HG02571 (cell line): ENCODE measurements at regions not wholly inside any gene's neighbourhood (a gene's known extent, or its start where the extent isn't known, plus 50 kb on each side); places are given as distances from the start of the nearest gene placed in this dataset.

Source experiments
- ATAC-seq: cut with Tn5 transposase; IDR thresholded peaks from one replicate; pipeline ENCODE4 v1.9.1; 2021; ENCODE audit warnings: mild to moderate bottlenecking, moderate library complexity; ENCODE audit not compliant: unreplicated experiment

GRCh38 chr6:170048615-170049256, 242.1 kb downstream of the DLL1 start:
- ATAC-seq, result no peak

- ATAC-seq, result no peak
Observed at GRCh38 chr6:170047823-170048222, 243.1 kb downstream of the DLL1 start.

- no peak for ATAC-seq
Observed at GRCh38 chr6:170046791-170047626, 243.9 kb downstream of the DLL1 start.

GRCh38 chr6:170045981-170046667, 244.8 kb downstream of the DLL1 start:
- ATAC-seq, result no peak

- ATAC-seq, result no peak
Observed at GRCh38 chr6:170045563-170045960, 245.3 kb downstream of the DLL1 start.

- ATAC-seq, result no peak
Observed at GRCh38 chr6:170044836-170045562, 245.9 kb downstream of the DLL1 start.

- ATAC-seq, result no peak
Observed at GRCh38 chr6:170043881-170044790, 246.7 kb downstream of the DLL1 start.

- ATAC-seq, result no peak
Observed at GRCh38 chr6:170043150-170043819, 247.6 kb downstream of the DLL1 start.

GRCh38 chr6:170042596-170043118, 248.2 kb downstream of the DLL1 start:
- ATAC-seq, result no peak

GRCh38 chr6:170042123-170042522, 248.8 kb downstream of the DLL1 start:
- no peak for ATAC-seq

- ATAC-seq, result no peak
Observed at GRCh38 chr6:170041526-170041925, 249.4 kb downstream of the DLL1 start.

GRCh38 chr6:170040906-170041305, 250.0 kb downstream of the DLL1 start:
- no peak for ATAC-seq

GRCh38 chr6:170040115-170040500, 250.8 kb downstream of the DLL1 start:
- ATAC-seq, result no peak

GRCh38 chr6:170039156-170040114, 251.4 kb downstream of the DLL1 start:
- no peak for ATAC-seq

GRCh38 chr6:170038708-170039107, 252.2 kb downstream of the DLL1 start:
- ATAC-seq, result no peak

- ATAC-seq, result no peak
Observed at GRCh38 chr6:170038251-170038650, 252.6 kb downstream of the DLL1 start.

- no peak for ATAC-seq
Observed at GRCh38 chr6:170037541-170038250, 253.2 kb downstream of the DLL1 start.

GRCh38 chr6:170036916-170037315, 254.0 kb downstream of the DLL1 start:
- no peak for ATAC-seq
